Bronchial epithelial cell (primary cell): ENCODE measurements at regions not wholly inside any gene's neighbourhood (a gene's known extent, or its start where the extent isn't known, plus 50 kb on each side); places are given as distances from the start of the nearest gene placed in this dataset.

ENCODE experiments used
- DNase-seq: peaks from one replicate; pipeline ENCODE4 v3.0.0-alpha.2; 2010; ENCODE audit warnings: low read depth
- FAIRE-seq: peaks from 2 replicates; lab custom pipeline; 2011; peaks lifted over from hg19 to GRCh38; lab: Jason Lieb, UNC
- H3K27me3 ChIP-seq: 2 replicates; pipeline ENCODE4 v1.5.1; 2011; ENCODE audit warnings: low read length; ENCODE audit not compliant: control insufficient read depth, insufficient read depth
- H3K36me3 ChIP-seq: 2 replicates; pipeline ENCODE4 v1.5.1; 2011; ENCODE audit warnings: low read length; ENCODE audit not compliant: control insufficient read depth, insufficient read depth
- H3K4me3 ChIP-seq: 2 replicates; pipeline ENCODE4 v1.5.1; 2011; ENCODE audit warnings: mild to moderate bottlenecking, low read depth, low read length, control low read depth
- TF ChIP-seq, protein P1 (sequence below): IDR thresholded peaks from 2 replicates; pipeline ENCODE4 v1.5.1; 2011; ENCODE audit warnings: mild to moderate bottlenecking, moderate library complexity, low read length, control low read depth, inconsistent platforms; ENCODE audit not compliant: insufficient read depth, severe bottlenecking

DNA sequence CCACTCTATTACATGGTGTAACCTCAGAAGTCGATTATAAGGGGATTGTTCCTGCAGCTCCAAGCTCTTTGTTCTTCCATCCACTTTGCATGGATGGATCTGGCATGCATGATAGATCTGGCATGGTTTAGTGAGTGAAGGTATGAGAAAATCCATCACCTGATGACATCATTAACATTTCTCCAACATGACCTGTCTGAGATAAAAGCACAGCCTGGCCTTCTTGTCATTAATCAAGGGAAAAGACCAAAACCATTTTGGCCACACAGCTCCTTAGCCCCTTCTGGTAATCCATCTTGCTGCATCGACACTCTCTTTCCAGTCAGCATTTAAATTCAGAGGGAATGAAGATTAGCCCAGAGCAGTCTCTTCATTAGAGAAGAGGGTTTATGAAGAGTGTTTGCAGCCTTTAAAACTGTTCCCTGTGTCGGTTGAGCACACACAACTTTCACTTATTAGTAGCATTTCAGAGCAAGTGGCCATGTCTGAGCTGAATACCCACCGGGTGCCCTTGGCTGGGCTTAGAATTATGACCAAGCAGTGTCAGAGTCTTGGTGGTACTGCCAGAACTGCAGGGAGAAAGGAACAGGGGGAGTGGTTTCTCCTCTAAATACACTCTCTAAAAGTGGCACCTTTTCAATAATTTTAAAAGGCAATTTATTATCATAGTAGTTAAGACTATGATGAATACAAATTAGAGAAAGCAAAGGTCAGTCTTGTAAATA is 246.0 kb downstream of the HAPSTR1 start:
- TF ChIP-seq, protein P1, sequence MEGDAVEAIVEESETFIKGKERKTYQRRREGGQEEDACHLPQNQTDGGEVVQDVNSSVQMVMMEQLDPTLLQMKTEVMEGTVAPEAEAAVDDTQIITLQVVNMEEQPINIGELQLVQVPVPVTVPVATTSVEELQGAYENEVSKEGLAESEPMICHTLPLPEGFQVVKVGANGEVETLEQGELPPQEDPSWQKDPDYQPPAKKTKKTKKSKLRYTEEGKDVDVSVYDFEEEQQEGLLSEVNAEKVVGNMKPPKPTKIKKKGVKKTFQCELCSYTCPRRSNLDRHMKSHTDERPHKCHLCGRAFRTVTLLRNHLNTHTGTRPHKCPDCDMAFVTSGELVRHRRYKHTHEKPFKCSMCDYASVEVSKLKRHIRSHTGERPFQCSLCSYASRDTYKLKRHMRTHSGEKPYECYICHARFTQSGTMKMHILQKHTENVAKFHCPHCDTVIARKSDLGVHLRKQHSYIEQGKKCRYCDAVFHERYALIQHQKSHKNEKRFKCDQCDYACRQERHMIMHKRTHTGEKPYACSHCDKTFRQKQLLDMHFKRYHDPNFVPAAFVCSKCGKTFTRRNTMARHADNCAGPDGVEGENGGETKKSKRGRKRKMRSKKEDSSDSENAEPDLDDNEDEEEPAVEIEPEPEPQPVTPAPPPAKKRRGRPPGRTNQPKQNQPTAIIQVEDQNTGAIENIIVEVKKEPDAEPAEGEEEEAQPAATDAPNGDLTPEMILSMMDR = no peak
- no peak for DNase-seq
- no peak for FAIRE-seq

DNA sequence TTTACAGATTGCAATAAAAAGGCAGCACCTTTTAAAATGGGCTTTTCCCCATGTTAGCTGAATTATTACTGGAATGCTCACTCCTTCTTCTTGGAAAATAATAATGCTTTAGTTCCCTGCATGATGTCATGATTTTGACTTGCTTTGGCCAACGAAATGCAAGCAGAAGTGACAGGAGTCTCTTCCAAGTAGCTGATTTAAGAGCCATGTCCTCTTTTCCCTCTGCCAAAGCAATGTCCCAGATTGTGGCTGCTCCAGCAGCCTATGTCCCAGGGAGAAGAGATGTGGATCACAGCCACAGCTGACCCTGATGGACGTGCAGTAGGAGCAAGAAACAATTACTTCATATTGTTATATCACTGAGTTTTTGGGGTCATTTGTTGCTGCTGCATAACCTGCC is 246.6 kb downstream of the HAPSTR1 start:
- no peak for DNase-seq
- no peak overlapping the region for H3K4me3 ChIP-seq
- FAIRE-seq = no peak
- no peaks in the 10 kb centered on the region for H3K27me3 ChIP-seq
- H3K36me3 ChIP-seq = no peaks in the 10 kb centered on the region
- TF ChIP-seq, protein P1 = no peak

More for the DNA sequence above, 246.0 kb downstream of the HAPSTR1 start:
- Histone ChIP-seq H3K36me3 (no peaks in the 10 kb centered on the region), H3K4me3 (no peak overlapping the region), H3K27me3 (no peaks in the 10 kb centered on the region)

DNA sequence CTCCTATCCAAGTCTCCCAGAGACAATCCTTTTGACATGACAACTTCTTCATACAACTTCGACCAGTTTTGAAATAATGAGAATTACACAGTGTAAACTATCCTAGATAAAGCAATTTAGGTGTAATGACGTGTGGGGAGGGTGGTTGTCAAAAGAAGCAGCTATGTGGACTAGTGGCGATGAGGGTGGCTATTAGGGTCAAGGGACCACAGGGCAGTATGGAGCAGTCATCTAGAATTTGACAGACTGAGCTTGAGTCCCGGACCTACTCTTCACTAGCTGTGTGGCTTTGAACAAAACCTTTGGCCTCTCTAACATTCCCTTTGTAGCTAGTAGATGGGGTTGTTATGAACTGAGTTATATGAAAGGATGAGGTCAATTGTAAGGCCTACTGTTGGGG is 247.1 kb downstream of the HAPSTR1 start:
- Histone ChIP-seq H3K4me3 (no peak overlapping the region), H3K27me3 (no peaks in the 10 kb centered on the region), H3K36me3 (no peaks in the 10 kb centered on the region)
- FAIRE-seq = peak; percentile 75
- TF ChIP-seq, protein P1 = no peak
- DNase-seq = no peak

DNA sequence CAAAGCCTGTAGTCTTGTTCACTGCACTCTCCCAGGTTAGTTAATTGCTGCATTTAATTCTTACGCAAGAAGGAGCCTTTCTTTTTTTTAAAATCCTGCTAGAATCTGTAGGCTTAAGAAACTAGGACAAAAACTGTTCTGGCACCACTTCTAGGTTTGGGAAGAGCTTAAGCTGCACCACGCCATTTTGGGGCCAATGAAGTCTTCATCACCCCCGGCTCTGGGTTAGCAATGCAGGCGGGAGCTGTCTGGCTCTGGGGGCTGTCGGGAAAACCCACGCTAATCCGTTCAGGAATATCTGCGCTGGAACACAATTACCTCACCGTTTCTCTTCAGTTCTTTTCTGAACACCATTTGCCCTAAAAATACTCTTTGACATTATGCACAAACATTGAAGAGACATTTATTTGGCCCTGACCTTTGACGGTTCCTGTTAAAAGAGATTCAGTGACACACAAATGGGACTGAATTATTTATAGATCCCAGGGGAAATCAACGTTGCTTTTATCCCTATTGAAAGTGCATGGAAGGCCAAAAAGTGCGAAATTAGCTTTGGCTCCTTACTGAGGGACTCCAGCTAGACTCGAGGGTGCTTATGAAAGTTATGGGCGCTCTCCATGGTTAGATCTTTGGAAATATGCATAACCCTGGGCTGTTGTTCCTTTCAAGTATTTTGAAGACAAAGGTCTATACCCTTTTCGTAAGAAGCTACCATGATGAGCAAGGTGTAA is 249.2 kb downstream of the HAPSTR1 start:
- Histone ChIP-seq H3K36me3 (no peaks in the 10 kb centered on the region), H3K4me3 (no peak overlapping the region), H3K27me3 (no peaks in the 10 kb centered on the region)
- TF ChIP-seq, protein P1 = no peak
- no peak for DNase-seq
- no peak for FAIRE-seq

- Histone ChIP-seq H3K27me3 (no peaks in the 10 kb centered on the region), H3K36me3 (no peaks in the 10 kb centered on the region), H3K4me3 (no peak overlapping the region)
- DNase-seq (no peak), FAIRE-seq (no peak)
- TF ChIP-seq, protein P1 = no peak
Measured at GRCh38 chr16:9343276-9343675, 251.8 kb downstream of the HAPSTR1 start.

GRCh38 chr16:9344508-9344907 is 253.1 kb downstream of the HAPSTR1 start:
- DNase-seq (no peak), FAIRE-seq (no peak)
- TF ChIP-seq, protein P1 = no peak
- H3K36me3 ChIP-seq = no peaks in the 10 kb centered on the region
- no peaks in the 10 kb centered on the region for H3K27me3 ChIP-seq
- no peak overlapping the region for H3K4me3 ChIP-seq
